Suprapubic skin (tissue), 4 donors: ENCODE measurements at regions not wholly inside any gene's neighbourhood (a gene's known extent, or its start where the extent isn't known, plus 50 kb on each side); places are given as distances from the start of the nearest gene placed in this dataset.

ENCODE experiments used
- CTCF ChIP-seq, 2 donors: fragments of 200-600 bp in 1 of 2; fragments of 450-650 bp in 1 of 2; sonication (generic) in 1 of 2; IDR thresholded peaks; one replicate each; pipeline ENCODE4 v1.5.1; 2016 to 2019; ENCODE audit warnings: antibody characterized with exemption in 2 of 2, mild to moderate bottlenecking in 1 of 2, moderate library complexity in 1 of 2
- POLR2A ChIP-seq, 2 donors: fragments of 450-650 bp; IDR thresholded peaks; one replicate each; pipeline ENCODE4 v1.6.1; 2017; ENCODE audit warnings: antibody characterized with exemption in 2 of 2, mild to moderate bottlenecking in 2 of 2, moderate library complexity in 2 of 2
- POLR2AphosphoS5 ChIP-seq, 3 donors: sonication (generic); formaldehyde crosslinking; IDR thresholded peaks; one replicate each; pipeline ENCODE4 v1.6.1; 2017; ENCODE audit warnings: antibody characterized with exemption in 3 of 3

- TF ChIP-seq CTCF (IDR thresholded peaks at IDR 0.05): no peak
- no peak for TF ChIP-seq POLR2A (IDR thresholded peaks at IDR 0.05)
- no peak for TF ChIP-seq POLR2AphosphoS5 (IDR thresholded peaks at IDR 0.05)
Observed at GRCh38 chrX:125131164-125131563, 188.5 kb upstream of the TEX13C start.
